H54 (cell line): ENCODE measurements at regions not wholly inside any gene's neighbourhood (a gene's known extent, or its start where the extent isn't known, plus 50 kb on each side); places are given as distances from the start of the nearest gene placed in this dataset.
"Not testable (repeated sequence)": the region's sequence is repeated elsewhere in the genome, so short reads cannot be mapped to it uniquely, and the experiment has no call there.

Experiments
- DNase-seq: peaks from one replicate; pipeline ENCODE4 v3.0.0; 2011; ENCODE audit warnings: low spot score, mixed read lengths; ENCODE audit not compliant: insufficient read length
- FAIRE-seq: peaks from 3 replicates; lab custom pipeline; 2011; peaks lifted over from hg19 to GRCh38; lab: Jason Lieb, UNC
- POLR2A ChIP-seq: IDR thresholded peaks from 2 replicates; pipeline ENCODE4 v1.6.1; 2011; ENCODE audit warnings: low read depth, mild to moderate bottlenecking, low read length

DNA sequence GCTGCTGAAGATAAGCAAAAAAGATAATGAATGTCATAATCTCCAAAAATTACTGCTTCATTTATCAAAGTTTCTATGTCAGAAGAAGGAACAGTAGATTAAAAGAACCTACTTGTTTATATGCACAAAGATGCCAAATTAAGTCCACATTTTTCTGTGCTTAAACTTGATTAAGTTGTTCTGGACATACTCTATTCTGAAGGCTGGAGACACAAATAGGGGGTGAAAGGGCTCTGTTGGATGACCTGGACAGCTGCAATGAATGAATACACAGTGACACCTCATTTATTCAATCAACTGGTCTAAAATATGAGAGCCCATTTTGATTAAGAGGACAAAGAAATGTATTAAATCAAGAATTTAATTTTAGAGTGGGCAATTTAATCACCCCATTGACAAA lies 276.3 kb upstream of the PCDH9 start:
- DNase-seq, result no peak
- TF ChIP-seq POLR2A, result no peak
- no peak for FAIRE-seq

DNA sequence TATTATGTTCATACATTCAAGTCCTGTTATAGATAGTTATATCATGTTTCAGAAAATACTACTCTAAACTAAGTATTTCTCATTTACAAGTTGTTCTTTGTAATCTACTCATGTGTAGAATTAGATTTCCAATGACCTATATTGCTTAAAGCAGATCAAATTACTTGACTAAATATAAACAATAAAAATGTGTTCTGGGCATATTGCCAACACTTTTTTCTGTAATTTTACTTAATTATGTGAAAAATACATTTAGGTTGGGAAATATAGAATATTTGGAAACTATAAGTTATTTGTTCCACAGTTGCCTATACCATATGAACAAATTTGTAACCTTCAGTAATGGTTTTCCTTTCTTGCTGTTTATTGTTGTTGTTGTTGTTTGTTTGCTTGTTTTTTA lies 275.2 kb upstream of the PCDH9 start:
- DNase-seq (no peak), FAIRE-seq (no peak)
- TF ChIP-seq POLR2A, result no peak

DNA sequence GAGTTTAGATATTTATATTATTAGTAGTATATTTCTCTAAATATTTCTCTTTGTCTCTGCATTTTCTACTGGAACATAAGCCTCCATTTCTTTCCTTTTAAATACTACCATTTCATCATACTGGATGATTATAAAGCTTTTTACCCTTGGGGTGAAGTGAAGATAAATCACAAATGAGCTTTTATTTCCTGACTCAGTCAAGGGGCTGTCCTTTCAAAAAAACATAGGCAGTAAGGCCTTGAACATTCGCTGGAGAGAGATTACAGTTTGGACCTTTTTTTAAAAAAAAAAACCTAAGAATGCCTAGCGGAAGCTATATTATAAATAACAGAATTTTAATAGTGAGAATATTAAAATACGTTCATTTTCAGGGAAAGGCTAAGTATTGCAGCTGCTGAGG lies 268.8 kb upstream of the PCDH9 start:
- FAIRE-seq (no peak), DNase-seq (no peak)
- no peak for TF ChIP-seq POLR2A

DNA sequence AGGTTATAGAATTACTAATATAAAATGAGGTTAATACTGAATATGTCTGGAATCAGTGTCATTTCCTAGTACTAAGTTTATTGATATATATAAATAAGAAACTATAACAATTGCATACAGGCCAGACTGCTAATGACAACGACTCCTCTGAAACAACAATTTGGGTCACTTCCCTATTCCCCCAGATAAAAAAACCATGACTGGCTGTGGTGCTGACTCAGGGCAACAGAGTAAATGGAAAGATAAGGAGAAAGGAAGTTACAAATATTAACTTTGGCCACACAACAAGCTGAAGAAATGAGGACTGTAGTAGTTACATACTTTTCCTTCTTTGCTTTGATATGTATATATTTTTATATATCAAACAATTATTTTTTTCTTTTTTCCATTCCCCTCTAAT lies 263.7 kb upstream of the PCDH9 start:
- TF ChIP-seq POLR2A, result no peak
- FAIRE-seq (no peak), DNase-seq (no peak)

DNA sequence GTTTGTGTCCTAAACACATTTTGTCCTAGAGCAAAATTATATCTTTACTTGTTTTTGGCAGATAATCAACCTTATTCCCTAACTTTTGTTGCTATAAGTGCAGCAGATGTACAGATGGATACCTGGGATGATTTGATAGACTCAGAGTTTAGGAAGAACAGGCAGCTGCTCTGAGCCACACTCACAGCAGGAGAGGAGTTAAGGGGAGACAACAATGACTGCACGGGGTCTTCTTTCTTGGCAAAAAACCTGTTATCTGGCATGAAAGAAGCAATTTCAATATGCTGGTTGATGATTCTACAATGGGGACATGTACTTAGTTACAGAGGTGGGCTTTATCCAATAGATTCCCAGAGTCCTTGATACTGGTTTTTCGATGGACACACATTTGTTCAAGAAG lies 258.9 kb upstream of the PCDH9 start:
- no peak for DNase-seq
- no peak for FAIRE-seq
- no peak for TF ChIP-seq POLR2A

DNA sequence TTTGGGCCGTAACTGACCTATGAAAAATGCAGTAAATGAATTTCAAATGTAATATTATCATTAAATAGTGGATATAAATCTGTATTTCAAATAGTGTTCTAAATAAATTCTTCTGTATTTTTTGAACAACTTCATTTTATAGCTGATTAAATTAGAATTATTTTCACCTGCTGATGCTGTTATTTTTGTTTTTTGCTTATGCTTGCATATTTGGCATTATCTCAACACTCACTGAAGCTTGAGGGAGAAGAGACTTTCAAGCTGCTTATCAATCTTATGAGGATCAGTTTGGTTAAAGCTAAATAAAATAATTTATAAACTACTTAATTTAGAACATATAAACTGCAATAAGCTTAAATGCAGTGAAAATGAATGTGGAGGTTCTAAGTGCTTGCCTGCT lies 251.3 kb upstream of the PCDH9 start:
- no peak for DNase-seq
- no peak for TF ChIP-seq POLR2A
- no peak for FAIRE-seq

DNA sequence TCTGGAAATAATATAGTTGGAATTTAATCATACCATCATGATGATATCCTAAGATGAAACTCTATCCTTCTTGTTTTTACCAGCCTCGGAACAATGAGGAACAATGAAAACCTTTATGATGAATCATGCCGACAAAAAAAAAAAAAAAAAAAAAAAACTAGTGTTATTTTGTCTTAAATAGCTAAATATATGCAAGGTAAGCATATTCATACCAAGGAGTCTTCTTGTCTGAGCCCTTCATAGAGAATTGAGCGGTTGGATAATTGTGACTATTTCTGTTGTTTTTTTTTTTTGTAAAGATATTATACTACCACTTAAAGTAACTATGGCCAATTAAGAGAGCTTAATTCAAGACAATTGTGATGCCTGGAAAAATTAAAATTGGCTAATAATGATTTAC lies 244.0 kb upstream of the PCDH9 start:
- FAIRE-seq, result no peak
- no peak for TF ChIP-seq POLR2A

DNA sequence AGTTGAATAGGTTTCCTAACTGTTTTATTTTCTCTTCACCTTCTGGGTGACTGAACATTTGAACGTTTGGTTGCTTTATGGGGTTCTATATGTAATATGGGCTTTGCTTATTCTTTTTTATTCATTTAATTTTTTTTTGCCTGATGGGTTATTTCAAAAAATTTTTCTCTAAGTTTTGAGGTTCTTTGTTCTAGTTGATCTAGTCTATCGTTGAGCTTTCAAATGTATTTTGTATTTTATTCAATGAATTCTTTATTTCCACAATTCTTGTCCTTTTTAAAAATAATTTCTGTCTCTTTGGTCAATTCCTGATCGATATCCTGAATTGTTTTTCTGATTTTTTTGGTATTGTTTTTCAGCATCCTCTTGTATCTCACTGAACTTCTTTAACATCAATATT lies 239.5 kb upstream of the PCDH9 start:
- TF ChIP-seq POLR2A, result no peak
- no peak for FAIRE-seq
- no peak for DNase-seq

More for the DNA sequence above, 244.0 kb upstream of the PCDH9 start:
- no peak for DNase-seq

DNA sequence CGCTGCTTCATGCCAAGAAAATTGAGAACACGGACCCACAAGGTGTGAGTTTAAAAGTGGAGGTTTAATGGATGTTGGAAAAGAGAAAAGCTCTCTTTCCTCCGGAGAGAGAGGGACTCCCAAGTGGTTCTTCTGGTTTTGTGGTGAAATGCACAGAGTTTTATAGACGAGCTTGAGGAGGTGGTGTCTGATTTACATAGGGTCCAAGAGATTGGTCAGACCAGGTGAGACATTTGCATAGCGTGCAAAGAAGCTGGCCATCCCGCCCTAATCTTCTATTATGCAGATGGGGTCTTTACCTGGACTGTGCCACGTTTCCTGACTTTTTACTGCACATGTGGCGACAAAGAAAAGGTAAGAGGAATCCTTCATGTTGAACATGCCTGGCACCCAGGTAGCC lies 236.4 kb upstream of the PCDH9 start:
- DNase-seq (no peak), FAIRE-seq (no peak)
- TF ChIP-seq POLR2A, result no peak

DNA sequence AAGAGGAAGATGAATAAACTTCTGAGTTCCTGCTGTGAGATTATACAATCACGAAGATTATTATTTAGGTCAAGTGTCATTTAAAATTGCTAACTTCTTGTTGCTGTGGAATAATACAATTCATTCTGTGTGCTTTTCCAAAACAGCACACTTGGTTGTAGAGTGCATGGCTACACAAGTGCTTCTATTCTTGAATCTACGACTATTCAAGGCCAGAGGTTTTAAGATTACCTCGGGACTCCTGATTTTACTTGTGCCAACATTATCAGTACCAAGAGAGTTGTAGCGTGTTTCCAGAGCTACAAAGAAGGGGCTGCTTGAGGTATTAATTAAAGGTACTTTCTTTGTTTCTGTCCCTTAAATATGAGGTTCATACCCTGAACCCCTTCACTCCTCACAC lies 234.0 kb upstream of the PCDH9 start:
- no peak for TF ChIP-seq POLR2A
- FAIRE-seq (no peak), DNase-seq (no peak)

DNA sequence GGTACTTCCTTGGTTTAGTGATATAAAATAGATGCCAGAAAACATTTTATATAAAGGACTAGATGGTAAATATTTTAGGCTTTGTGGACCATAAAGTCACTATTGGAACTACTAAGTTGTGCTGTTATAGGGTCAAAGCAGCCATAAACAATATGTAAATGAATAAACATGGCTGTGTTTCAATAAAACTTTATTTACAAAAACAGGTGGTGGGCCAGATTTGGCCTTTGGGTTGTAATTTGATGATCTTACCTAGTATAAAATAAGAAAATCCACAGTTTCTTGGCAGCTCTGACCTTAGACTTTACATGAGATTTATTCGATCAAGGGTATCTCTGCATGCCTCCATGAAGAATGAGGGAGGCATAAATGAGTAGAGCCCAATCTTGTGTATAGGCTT lies 232.0 kb upstream of the PCDH9 start:
- DNase-seq (no peak), FAIRE-seq (no peak)
- no peak for TF ChIP-seq POLR2A

DNA sequence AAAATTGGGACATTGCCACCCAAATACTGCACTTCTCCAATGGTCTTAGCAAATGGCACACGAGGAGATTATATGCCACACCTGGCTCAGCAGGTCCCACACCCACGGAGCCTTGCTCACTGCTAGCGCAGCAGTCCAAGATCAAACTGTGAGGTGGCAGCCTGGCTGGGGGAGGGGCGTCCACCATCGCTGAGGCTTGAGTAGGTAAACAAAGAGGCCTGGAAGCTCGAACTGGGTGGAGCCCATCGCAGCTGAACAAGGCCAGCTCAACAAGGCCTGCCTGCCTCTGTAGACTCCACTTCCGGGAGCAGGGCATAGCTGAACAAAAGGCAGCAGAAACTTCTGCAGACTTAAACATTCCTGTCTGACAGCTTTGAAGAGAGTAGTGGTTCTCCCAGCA lies 222.4 kb upstream of the PCDH9 start:
- DNase-seq, FAIRE-seq: not testable (repeated sequence)

DNA sequence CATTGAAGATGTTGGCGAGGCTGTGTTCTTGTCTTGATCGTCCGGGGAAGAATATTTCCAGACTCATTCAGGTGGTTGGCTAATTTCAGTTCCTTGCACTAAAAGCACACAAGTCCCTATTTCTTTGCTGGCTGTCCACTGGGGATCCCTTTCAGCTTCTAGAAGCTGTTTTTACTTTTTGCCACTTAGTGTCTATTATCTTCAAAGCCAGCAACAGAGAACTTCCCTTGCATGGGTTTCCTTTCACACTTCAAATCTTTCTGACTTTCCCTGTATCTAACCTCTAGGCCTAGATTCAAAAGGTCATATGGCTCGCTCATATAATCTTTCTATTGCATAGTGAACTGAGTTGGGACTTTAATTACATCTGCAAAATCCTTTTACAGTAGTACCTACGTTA lies 215.3 kb upstream of the PCDH9 start:
- DNase-seq (no peak), FAIRE-seq (no peak)
- TF ChIP-seq POLR2A, result no peak

DNA sequence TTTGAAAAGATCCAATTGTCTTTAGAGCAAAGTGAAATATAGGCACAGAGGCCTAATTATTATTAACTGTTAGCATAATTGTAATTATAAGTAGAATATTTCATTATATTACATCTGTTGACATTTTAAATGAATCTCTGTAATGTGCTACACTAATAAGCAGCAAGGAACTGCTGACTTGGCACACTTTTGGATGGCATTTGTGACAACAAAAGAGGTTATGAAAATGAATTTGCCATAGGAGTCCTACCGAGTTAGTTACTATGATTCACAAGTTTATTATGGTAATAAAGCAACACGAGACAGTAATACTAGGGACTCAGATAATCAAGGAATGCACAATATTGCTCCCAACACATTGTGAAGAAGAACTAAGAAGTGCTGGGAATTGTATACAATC lies 213.8 kb upstream of the PCDH9 start:
- no peak for TF ChIP-seq POLR2A
- DNase-seq, result no peak
- FAIRE-seq, result no peak

DNA sequence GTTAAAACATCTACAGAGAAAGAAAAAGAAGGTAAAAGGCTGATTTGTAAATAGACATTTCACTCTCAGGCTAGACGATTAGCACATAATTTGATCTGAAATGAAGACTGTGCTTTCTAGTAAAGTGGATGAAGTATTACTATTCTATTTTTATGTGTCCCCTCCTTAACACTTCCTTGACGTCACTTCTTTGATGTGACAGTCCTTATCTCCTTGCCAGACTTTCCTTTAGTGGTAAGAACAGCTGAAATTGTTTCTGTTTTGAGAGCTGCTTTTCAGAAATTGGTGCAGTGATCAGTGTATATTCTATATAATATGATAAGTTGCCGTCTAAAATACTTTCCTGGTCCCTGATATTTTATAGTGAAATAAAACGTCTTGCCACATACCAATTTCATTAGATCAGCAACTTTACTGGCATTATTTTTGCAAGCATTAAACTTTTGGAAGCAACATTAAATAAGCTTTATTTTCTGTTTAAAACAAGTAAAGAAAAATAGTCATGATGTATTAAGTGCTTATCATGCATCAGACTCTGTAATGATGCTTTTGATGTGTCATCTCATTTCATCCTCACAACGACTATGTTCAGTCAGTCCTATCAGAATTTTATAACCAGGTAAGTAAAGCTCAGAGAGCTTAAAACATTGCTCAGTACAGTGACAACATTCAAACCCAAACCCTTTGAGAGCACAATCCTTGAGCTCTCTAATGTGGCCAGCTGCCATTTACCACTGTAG lies 210.3 kb upstream of the PCDH9 start:
- FAIRE-seq (no peak), DNase-seq (no peak)
- no peak for TF ChIP-seq POLR2A
